Activated CD8-positive, alpha-beta memory T cell treated with anti-CD3 and anti-CD28 coated beads, Interleukin-2, amount 50 U/mL, for 1 hour (primary cell): ENCODE measurements at regions not wholly inside any gene's neighbourhood (a gene's known extent, or its start where the extent isn't known, plus 50 kb on each side); places are given as distances from the start of the nearest gene placed in this dataset.

Source experiments
- DNase-seq: peaks from one replicate; pipeline ENCODE4 v3.0.0-alpha.2; 2020; ENCODE audit errors: extremely low read depth

DNA sequence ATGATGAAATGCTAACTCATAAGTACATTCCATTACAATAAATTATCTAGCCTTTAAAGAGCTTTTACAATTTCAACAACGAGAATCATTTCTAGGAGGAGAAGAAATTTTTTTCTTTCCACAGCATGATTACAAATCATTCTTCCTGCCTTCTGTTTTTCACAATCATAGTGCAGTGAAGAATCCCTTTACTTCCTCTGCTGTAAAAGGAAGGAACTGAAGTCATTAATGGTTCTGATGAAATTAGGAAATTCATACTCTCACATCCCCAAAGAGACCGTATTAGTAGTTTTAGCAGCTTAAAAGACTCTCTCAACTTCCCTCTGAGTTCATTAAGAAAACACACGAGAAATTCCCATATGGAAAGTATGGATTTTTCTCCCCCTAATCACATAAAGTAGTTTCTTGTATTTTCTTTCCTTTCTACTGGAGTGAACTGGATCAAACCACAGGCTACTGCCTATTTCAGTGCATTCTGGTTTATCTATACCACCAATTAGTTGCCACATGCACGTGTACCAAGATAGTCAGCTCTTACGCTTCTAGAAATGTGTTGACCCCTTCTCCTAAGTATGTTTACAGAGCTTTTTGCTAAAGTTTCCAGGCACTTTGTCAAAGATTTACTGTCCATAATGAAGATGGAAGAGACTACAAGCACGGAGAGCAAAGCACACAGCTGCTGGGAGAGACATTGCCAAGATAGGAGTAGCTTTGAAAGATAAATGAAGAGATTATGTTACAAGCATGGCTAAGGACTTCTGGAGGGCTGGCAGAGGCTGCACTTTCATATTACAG is 58.9 kb upstream of the KITLG start:
- no peak for DNase-seq

DNA sequence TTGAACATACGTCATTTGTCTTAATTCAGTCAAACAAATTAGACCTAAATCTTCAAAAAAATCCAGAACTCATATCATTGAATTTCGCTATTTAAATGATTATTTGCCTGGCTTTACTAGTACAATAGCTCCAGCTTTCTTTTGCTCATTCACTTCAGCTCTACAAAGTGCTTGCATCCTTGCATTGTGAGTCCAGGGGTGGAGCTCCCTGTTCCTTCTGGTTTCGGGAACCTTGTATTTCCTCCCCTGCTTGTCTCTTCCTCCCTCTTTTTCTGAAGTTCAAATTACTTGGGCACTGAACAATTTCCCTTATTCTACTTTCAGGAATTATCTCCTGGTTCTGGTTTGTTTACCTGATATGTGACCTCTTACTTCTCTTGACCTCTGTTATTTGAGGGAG is 58.1 kb upstream of the KITLG start:
- no peak for DNase-seq

DNA sequence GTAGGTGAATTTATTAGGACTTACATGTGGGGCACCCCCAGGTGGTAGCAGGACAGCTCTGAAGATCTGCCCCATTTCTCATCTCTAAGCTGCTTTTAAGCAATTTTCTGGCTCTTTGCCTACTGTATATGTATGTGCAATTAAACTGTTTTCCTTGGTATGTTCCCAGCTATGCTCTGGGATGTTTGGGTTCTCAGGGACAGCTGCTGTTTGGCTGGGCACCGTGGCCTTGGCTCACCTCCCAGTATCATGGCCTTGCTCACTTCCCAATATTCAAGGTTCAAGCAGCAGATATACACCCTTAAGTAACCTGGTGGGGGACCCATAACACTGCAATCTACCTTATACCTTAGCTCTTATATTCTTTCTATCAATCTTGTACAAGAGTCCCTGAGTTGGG is 53.7 kb upstream of the KITLG start:
- no peak for DNase-seq

DNA sequence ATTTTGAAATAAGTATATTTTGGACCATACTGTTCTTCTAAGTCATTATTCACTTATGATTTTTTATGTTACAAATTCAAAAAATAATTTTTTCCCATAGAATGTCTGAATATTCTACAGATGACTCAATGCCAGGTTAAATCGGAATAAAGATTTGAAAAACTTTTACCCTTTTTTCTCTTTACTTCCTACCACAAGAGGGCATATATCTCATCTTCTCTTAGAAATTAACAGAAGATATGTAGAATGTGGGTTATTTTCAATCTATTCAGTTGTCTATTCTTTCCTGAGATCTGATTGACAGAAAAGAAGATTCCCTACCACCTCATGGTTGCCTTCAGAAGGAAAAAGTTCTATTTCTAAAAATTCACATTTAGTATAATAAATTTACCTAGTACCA is 53.0 kb upstream of the KITLG start:
- no peak for DNase-seq

DNA sequence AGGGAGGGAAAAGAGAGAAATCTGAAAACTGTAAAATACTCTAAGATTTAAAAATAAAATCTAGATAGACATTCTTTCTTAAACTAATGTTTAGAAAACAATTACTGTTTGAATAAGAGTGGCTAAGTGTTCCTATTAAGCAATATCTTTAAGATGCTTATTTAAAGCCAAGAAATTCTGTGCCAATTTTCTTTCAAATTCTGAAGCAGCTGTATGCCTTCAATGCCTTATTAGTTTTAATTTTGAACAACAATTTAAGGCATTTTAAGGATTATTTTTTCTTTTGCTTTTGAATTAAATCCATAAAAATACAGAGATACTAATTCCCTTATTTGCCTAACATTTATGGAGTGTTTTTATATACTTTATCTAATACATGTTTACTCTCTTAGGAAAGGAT is 50.3 kb upstream of the KITLG start:
- DNase-seq: no peak
